Middle frontal gyrus (tissue), 1 donor: ENCODE measurements at regions not wholly inside any gene's neighbourhood (a gene's known extent, or its start where the extent isn't known, plus 50 kb on each side); places are given as distances from the start of the nearest gene placed in this dataset.
"Not testable (repeated sequence)": the region's sequence is repeated elsewhere in the genome, so short reads cannot be mapped to it uniquely, and the experiment has no call there.

Experiments used
- DNase-seq: peaks from one replicate; pipeline ENCODE4 v3.0.0-alpha.2; 2015; ENCODE audit warnings: low spot score; ENCODE audit errors: extremely low spot score

GRCh38 chr9:74133921-74134320 lies 363.2 kb upstream of the RORB start:
- DNase-seq, result no peak

DNA sequence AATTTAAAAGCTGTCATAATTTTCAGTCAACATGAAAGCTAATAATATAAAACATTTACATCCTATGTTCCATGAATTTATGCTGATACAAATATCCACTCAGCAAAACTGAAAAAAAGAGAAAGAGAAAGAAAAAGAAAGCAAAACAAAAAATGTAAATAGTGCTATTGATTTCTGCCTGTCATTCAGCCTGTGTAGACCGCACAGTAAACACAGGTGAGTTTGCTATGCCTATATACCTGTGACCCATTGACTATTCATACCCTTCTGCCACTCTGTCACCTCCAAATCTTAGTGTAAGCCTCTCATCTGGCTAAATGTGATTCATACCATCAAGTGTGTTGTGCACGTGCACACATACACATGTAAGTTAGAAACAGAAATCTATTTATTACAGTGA lies 359.0 kb upstream of the RORB start:
- DNase-seq, result no peak

GRCh38 chr9:74140141-74140540 lies 357.0 kb upstream of the RORB start:
- DNase-seq, result no peak

- no peak for DNase-seq
Observed at GRCh38 chr9:74147906-74148305, 349.2 kb upstream of the RORB start.

- DNase-seq, result no peak
Observed at GRCh38 chr9:74172874-74173273, 324.3 kb upstream of the RORB start.

DNA sequence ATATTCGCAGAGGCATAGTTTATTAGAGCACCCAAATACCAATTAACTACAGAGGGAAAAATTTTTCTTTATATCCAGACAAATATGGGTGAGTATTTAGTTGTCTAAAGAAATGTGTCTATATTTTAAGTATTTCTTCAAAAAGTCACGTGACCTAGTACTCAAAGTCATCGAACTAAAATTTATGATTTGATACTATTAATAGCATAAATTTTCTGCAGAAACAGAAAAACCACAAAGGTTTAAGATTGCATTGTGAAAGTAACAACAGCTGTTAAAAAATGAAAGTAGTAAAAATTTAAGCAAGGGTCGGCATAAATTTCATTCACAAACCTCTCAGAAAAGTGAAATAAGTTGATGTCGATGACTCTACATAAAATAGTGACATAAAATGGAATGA lies 323.9 kb upstream of the RORB start:
- no peak for DNase-seq

GRCh38 chr9:74197771-74198170 lies 299.4 kb upstream of the RORB start:
- not testable (repeated sequence) for DNase-seq

GRCh38 chr9:74205056-74205455 lies 292.1 kb upstream of the RORB start:
- DNase-seq, result no peak

GRCh38 chr9:74218385-74219063 lies 278.6 kb upstream of the RORB start:
- DNase-seq, result no peak

GRCh38 chr9:74220327-74220726 lies 276.8 kb upstream of the RORB start:
- no peak for DNase-seq

- DNase-seq, result no peak
Observed at GRCh38 chr9:74236857-74237256, 260.3 kb upstream of the RORB start.

GRCh38 chr9:74245866-74246497 lies 251.2 kb upstream of the RORB start:
- no peak for DNase-seq

GRCh38 chr9:74255489-74255984 lies 241.6 kb upstream of the RORB start:
- DNase-seq, result no peak

DNA sequence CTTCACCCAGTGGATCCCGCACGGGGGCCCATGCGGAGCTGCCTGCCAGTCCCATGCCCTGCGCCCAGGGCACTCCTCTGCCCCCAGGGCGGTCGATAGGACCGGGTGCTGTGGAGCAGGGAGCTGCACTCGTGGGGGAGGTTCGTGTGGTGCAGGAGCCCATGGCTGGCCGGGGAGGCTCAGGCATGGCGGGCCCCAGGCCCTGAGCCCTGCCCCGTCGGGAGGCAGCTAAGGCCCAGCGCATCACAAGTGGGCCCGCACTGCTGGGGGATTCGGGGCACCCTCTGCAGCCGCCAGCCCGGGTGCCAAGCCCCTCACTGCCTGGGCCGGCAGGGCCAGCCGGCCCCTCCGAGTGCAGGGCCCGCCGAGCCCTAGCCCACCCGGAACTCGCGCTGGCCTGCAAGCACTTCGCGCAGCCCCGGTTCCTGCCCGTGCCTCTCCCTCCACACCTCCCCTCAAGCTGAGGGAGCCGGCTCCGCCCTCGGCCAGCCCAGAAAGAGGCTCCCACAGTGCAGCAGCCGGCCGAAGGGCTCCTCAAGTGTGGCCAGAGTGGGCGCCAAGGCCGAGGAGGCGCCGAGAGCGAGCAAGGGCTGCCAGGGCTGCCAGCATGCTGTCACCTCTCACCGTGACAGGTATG lies 221.1 kb upstream of the RORB start:
- DNase-seq, result no peak

DNA sequence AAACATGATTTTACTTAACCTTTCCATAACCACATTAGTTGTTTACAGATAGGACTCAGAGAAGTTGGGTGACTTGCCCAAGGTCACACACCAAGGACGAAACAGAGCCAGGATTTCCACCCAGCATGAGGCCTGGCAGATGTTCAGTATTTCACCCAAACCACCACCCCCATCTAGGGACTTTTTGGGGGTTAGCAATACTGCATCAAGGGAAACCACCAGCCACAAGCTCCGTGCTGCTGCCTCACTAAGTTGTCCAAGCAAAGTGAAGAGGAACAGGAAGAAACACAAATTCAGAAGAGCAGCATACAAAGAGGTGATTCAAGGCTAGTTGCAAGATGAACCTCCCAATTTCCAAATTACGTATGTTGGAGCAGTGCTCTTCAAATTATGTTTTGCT lies 219.6 kb upstream of the RORB start:
- DNase-seq, result no peak

DNA sequence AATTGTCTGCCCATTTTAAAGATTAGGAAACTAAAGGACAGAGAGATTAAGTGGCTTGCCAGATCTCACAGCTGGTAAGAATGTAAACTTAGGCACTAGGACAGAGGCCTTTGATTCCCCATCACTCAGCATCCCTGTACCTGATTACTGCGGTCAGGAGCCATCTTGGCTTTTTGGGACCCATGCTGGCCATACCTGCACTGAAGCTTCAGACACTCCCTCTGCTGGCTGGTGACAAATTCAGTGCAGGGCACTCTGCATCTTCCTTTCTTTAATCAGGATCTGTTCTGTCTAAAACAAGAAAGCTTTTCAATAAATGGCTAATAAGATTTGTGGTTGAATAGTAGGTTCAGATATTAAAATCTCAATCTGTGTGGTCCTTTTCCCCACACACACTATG lies 215.5 kb upstream of the RORB start:
- no peak for DNase-seq

- no peak for DNase-seq
Observed at GRCh38 chr9:74282526-74283253, 214.4 kb upstream of the RORB start.

GRCh38 chr9:74284581-74285450 lies 212.3 kb upstream of the RORB start:
- no peak for DNase-seq

GRCh38 chr9:74293479-74293878 lies 203.7 kb upstream of the RORB start:
- DNase-seq, result no peak

DNA sequence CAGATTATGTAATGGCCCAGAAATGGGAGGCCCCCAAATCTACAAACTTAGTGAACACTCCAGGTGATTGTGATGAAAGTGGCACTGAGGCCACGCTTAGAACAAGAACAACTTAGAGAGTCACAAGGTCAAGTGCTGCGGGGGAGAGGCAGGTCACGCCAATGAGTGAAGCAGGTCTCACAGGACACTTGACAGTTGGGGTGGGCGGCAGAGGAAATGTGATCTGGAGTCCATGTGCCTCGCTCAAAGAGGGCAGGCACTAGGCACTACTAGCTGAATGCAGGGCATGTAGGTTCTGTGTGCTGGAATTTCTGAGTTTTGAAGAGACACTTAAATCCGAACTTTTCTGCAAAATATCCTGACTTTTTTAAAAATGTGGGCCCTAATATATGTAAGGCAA lies 193.2 kb upstream of the RORB start:
- no peak for DNase-seq

- no peak for DNase-seq
Observed at GRCh38 chr9:74304598-74304997, 192.5 kb upstream of the RORB start.
